K562 (cell line): ENCODE measurements at regions not wholly inside any gene's neighbourhood (a gene's known extent, or its start where the extent isn't known, plus 50 kb on each side); places are given as distances from the start of the nearest gene placed in this dataset.

ENCODE experiments used
- ATAC-seq: fragments of 200-7000 bp; cut with Tn5 transposase; 3 replicates; pipeline ENCODE4 v1.9.1; 2020; ENCODE audit warnings: moderate library complexity
- BruUV-seq: library from RNA; stranded (reverse); fragments of 400-500 nt; replicated peaks from 2 replicates; lab custom pipeline; 2021; lab: Mats Ljungman, UMichigan
- CTCF ChIA-PET: fragments of 300-600 bp; formaldehyde crosslinking; extraction: SDS; loops from one replicate; lab custom pipeline; 2021; ENCODE audit warnings: low intra/inter-chr PET ratio; lab: Yijun Ruan, JAX
- POLR2A ChIA-PET: fragments of 300-600, 350-650 bp; sonication (Branson Sonifier 250); formaldehyde crosslinking; extraction: SDS; loops from one replicate; lab custom pipeline; 2021; ENCODE audit warnings: antibody characterized with exemption, inconsistent platforms; lab: Yijun Ruan, JAX
- DNase-seq, 4 experiments: peaks; one replicate each; pipeline versions ENCODE4 v3.0.0 to v3.0.0-alpha.2; 2011 to 2018; ENCODE audit warnings: low spot score in 3 of 4, mixed read lengths in 3 of 4; ENCODE audit errors: extremely low read depth in 1 of 4
- FAIRE-seq: peaks from 2 replicates; lab custom pipeline; 2011; peaks lifted over from hg19 to GRCh38; lab: Jason Lieb, UNC
- H2AFZ ChIP-seq: 2 replicates; pipeline ENCODE4 v1.6.0; 2011; ENCODE audit warnings: low read depth, low read length, control low read depth, inconsistent platforms
- H3K27ac ChIP-seq: fragments of 200-600 bp; 3 replicates; pipeline ENCODE4 v1.8.0; 2011; ENCODE audit warnings: low read depth, mild to moderate bottlenecking, control low read depth, inconsistent platforms, low read length, moderate library complexity, mixed read lengths; ENCODE audit errors: extremely low read depth
- H3K27me3 ChIP-seq, 2 experiments: fragments of 300-600 bp in 1 of 2; 2 replicates in 1 of 2; 3 replicates in 1 of 2; pipeline versions ENCODE4 v1.6.0 to v1.8.0; 2011; ENCODE audit warnings: inconsistent platforms in 2 of 2, low read length in 2 of 2, mild to moderate bottlenecking in 1 of 2, mixed read lengths in 1 of 2, moderate library complexity in 1 of 2; ENCODE audit not compliant: control insufficient read depth in 2 of 2, insufficient read depth in 2 of 2
- H3K36me3 ChIP-seq: fragments of 300-600 bp; 3 replicates; pipeline ENCODE4 v1.8.0; 2011; ENCODE audit warnings: mild to moderate bottlenecking, low read length, inconsistent platforms; ENCODE audit not compliant: control insufficient read depth, insufficient read depth
- H3K4me1 ChIP-seq, 2 experiments: fragments of 200-600 bp in 1 of 2; replicated peaks in 1 of 2; 2 replicates in 1 of 2; 3 replicates in 1 of 2; pipeline versions ENCODE4 v1.5.1 to v1.8.0; 2011; ENCODE audit warnings: inconsistent platforms in 2 of 2, low read length in 2 of 2, mild to moderate bottlenecking in 1 of 2, mixed read lengths in 1 of 2, moderate library complexity in 1 of 2; ENCODE audit not compliant: control insufficient read depth in 2 of 2, insufficient read depth in 2 of 2
- H3K4me2 ChIP-seq: 2 replicates; pipeline ENCODE4 v1.6.1; 2011; ENCODE audit warnings: low read length, control low read depth, inconsistent platforms, mixed read lengths; ENCODE audit not compliant: insufficient read depth
- H3K4me3 ChIP-seq: fragments of 200-600 bp; sonication (generic), shearing (Covaris generic); 2 replicates; pipeline ENCODE4 v1.5.1; 2016; ENCODE audit warnings: control low read depth, inconsistent platforms
- H3K79me2 ChIP-seq: fragments of 200-600 bp; 3 replicates; pipeline ENCODE4 v1.8.0; 2011; ENCODE audit warnings: low read length, inconsistent platforms; ENCODE audit not compliant: control insufficient read depth, insufficient read depth
- H3K9ac ChIP-seq, 2 experiments: 2 replicates each; pipeline versions ENCODE4 v1.6.0 to v1.6.1; 2011; ENCODE audit warnings: low read depth in 2 of 2, low read length in 2 of 2, control low read depth in 1 of 2, inconsistent platforms in 1 of 2, mild to moderate bottlenecking in 1 of 2, mixed read lengths in 1 of 2; ENCODE audit not compliant: insufficient read depth in 1 of 2
- H3K9me1 ChIP-seq: one replicate; pipeline ENCODE4 v1.6.0; 2011; ENCODE audit warnings: inconsistent platforms, mild to moderate bottlenecking, low read length, moderate library complexity; ENCODE audit not compliant: control insufficient read depth, insufficient read depth
- H3K9me3 ChIP-seq: replicated peaks from 2 replicates; pipeline ENCODE4 v1.5.1; 2011; ENCODE audit warnings: low read depth, low read length, inconsistent platforms; ENCODE audit not compliant: control insufficient read depth, insufficient read depth
- H4K20me1 ChIP-seq: replicated peaks from 2 replicates; pipeline ENCODE4 v1.6.1; 2011; ENCODE audit warnings: low read length, inconsistent platforms, mixed read lengths; ENCODE audit not compliant: control insufficient read depth, insufficient read depth
- BCL6 ChIP-seq: fragments of 250-450 bp; sonication (Bioruptor Pico); IDR thresholded peaks from 2 replicates; pipeline ENCODE4 v1.4.0; 2020
- NFRKB ChIP-seq: fragments of 450-650 bp; IDR thresholded peaks from 2 replicates; pipeline ENCODE4 v1.6.1; 2016; ENCODE audit warnings: low read depth
- POLR2B ChIP-seq: fragments of 450-650 bp; IDR thresholded peaks from 2 replicates; pipeline ENCODE4 v1.6.1; 2018; ENCODE audit warnings: low read depth; ENCODE audit not compliant: partially characterized antibody
- PTRF ChIP-seq: fragments of 450-650 bp; IDR thresholded peaks from 2 replicates; pipeline ENCODE4 v1.6.1; 2016; ENCODE audit warnings: mild to moderate bottlenecking, missing genetic modification characterization, missing compliant biosample characterization
- SREBF2 ChIP-seq: sonication (generic); formaldehyde crosslinking; IDR thresholded peaks from 2 replicates; pipeline ENCODE4 v1.4.0; 2020; ENCODE audit warnings: mild to moderate bottlenecking, missing genetic modification reagents
- SRSF1 ChIP-seq: fragments of 200-400 bp; formaldehyde crosslinking; IDR thresholded peaks from 2 replicates; pipeline ENCODE4 v1.6.1; 2017; ENCODE audit warnings: mild to moderate bottlenecking, low read depth, low read length, moderate library complexity
- XRCC3 ChIP-seq: fragments of 450-650 bp; IDR thresholded peaks from 2 replicates; pipeline ENCODE4 v1.6.1; 2017; ENCODE audit warnings: mild to moderate bottlenecking, moderate library complexity
- ZKSCAN8 ChIP-seq: fragments of 200-800 bp; sonication (Bioruptor generic); IDR thresholded peaks from 2 replicates; pipeline ENCODE4 v1.6.1; 2016; ENCODE audit warnings: missing genetic modification characterization, missing compliant biosample characterization
- ZNF143 ChIP-seq: sonication (generic); formaldehyde crosslinking; IDR thresholded peaks from 2 replicates; pipeline ENCODE4 v1.9.0; 2022; ENCODE audit warnings: mild to moderate bottlenecking, missing genetic modification reagents
- ZNF146 ChIP-seq: IDR thresholded peaks from one replicate; pipeline ENCODE4 v1.6.1; 2018; ENCODE audit warnings: missing compliant biosample characterization; ENCODE audit not compliant: unreplicated experiment
- ZNF253 ChIP-seq: fragments of 250-450 bp; sonication (Bioruptor Pico); conservative IDR thresholded peaks from 2 replicates; pipeline ENCODE4 v1.6.1; 2021; ENCODE audit warnings: mild to moderate bottlenecking
- ZNF347 ChIP-seq: fragments of 450-650 bp; formaldehyde crosslinking; IDR thresholded peaks from 2 replicates; pipeline ENCODE4 v1.4.0; 2020; ENCODE audit warnings: low read depth, mild to moderate bottlenecking, moderate library complexity
- ZNF431 ChIP-seq: sonication (generic); formaldehyde crosslinking; IDR thresholded peaks from 2 replicates; pipeline ENCODE4 v1.8.0; 2022; ENCODE audit warnings: mild to moderate bottlenecking, missing genetic modification reagents
- WGBS: fragments of 100-300 bp; shearing (Covaris generic); methylation state at CpG from one replicate; pipeline ENCODE4 v1.1.6; 2016; ENCODE audit warnings: low coverage, mixed read lengths; ENCODE audit not compliant: insufficient coverage; ENCODE audit errors: missing lambda C conversion rate; 5-methylcytosine and 5-hydroxymethylcytosine counted together
- in situ Hi-C: fragments of 300-500 bp; cut with MboI; formaldehyde crosslinking; loops from 4 replicates; pipeline ENCODE4 v1.15.0; 2018; ENCODE audit warnings: inconsistent platforms, mixed read lengths
- intact Hi-C: fragments of 100-400 bp; cut with micrococcal nuclease; formaldehyde crosslinking; loops from 2 replicates; pipeline ENCODE4 v1.14.2; 2022

GRCh38 chr17:13067629-13068303 is 49.9 kb upstream of the ELAC2 start:
- Histone ChIP-seq H3K27me3 (no peaks in the 10 kb centered on the region), H3K9ac (no peak overlapping the region)
- POLR2A ChIA-PET = interaction anchor here (0.7 kb wide), 1 partner anchor 20 kb away, joined by 3 read pairs; no protein-coding TSS in a partner anchor
- WGBS = 0% methylated on average over 8 of the region's 8 CpGs
- no peak for TF ChIP-seq ZNF347 (CRISPR knock-in tag)
- TF ChIP-seq SREBF2 (CRISPR knock-in tag) = no peak
- no peak for TF ChIP-seq POLR2B
- no peak for TF ChIP-seq PTRF
- TF ChIP-seq ZKSCAN8 (CRISPR knock-in tag) = no peak
- no peak for TF ChIP-seq ZNF431 (CRISPR knock-in tag)
- no peak for TF ChIP-seq XRCC3
- no peak for TF ChIP-seq BCL6 (CRISPR knock-in tag)
- TF ChIP-seq ZNF253 (CRISPR knock-in tag) = no peak
- no peak for TF ChIP-seq ZNF143
- no peak for TF ChIP-seq SRSF1
- TF ChIP-seq NFRKB = no peak
- TF ChIP-seq ZNF146 (CRISPR knock-in tag) = no peak
- TF ChIP-seq, all 486 proteins: peak for 0
- ATAC-seq (no peak), FAIRE-seq (no peak), DNase-seq (no peak)
- H3K79me2 ChIP-seq = no peaks in the 10 kb centered on the region
- no peaks in the 10 kb centered on the region for H3K9me3 ChIP-seq
- no peak overlapping the region for H3K27ac ChIP-seq
- intact Hi-C loops (no loop called here), in situ Hi-C loops (no loop called here)
- no peaks in the 10 kb centered on the region for H3K36me3 ChIP-seq
- CTCF ChIA-PET = no interaction called here
- no peak overlapping the region for H3K4me3 ChIP-seq
- no peaks in the 10 kb centered on the region for H3K9me1 ChIP-seq
- H3K4me1 ChIP-seq = no peaks in the 10 kb centered on the region
- BruUV-seq = no TSS peak
- no peak overlapping the region for H2AFZ ChIP-seq
- no peak overlapping the region for H3K4me2 ChIP-seq
- H4K20me1 ChIP-seq = no peaks in the 10 kb centered on the region
